HepG2 (cell line): ENCODE measurements at regions not wholly inside any gene's neighbourhood (a gene's known extent, or its start where the extent isn't known, plus 50 kb on each side); places are given as distances from the start of the nearest gene placed in this dataset.
A peak's percentile ranks its signal among the peaks of the same experiment; 100 is the strongest.

Experiments
- AKNA ChIP-seq: sonication (generic); formaldehyde crosslinking; IDR thresholded peaks from 2 replicates; pipeline ENCODE4 v1.4.0; 2020; ENCODE audit warnings: missing genetic modification reagents, borderline replicate concordance
- BATF2 ChIP-seq: sonication (generic); formaldehyde crosslinking; IDR thresholded peaks from 2 replicates; pipeline ENCODE4 v1.8.0; 2022; ENCODE audit warnings: mild to moderate bottlenecking, missing genetic modification reagents, moderate library complexity
- BHLHE40 ChIP-seq: IDR thresholded peaks from 2 replicates; pipeline ENCODE4 v1.6.1; 2011; ENCODE audit warnings: low read length, improper control_type of control experiment
- DNMT3B ChIP-seq: conservative IDR thresholded peaks from 2 replicates; pipeline ENCODE4 v1.6.1; 2016; ENCODE audit warnings: missing biosample characterization, control low read depth
- ELK4 ChIP-seq: sonication (generic); formaldehyde crosslinking; IDR thresholded peaks from 2 replicates; pipeline ENCODE4 v1.9.0; 2021; ENCODE audit warnings: missing genetic modification reagents, borderline replicate concordance
- ERF ChIP-seq: IDR thresholded peaks from 2 replicates; pipeline ENCODE4 v1.6.1; 2018; ENCODE audit warnings: missing biosample characterization, missing genetic modification reagents
- FLYWCH1 ChIP-seq: sonication (generic); formaldehyde crosslinking; IDR thresholded peaks from 2 replicates; pipeline ENCODE4 v1.8.1; 2023; ENCODE audit warnings: mild to moderate bottlenecking, missing genetic modification reagents
- IRF1 ChIP-seq: sonication (generic); formaldehyde crosslinking; IDR thresholded peaks from 2 replicates; pipeline ENCODE4 v1.4.0; 2020; ENCODE audit warnings: low read depth, mild to moderate bottlenecking, missing genetic modification reagents
- KDM5B ChIP-seq: sonication (generic); formaldehyde crosslinking; IDR thresholded peaks from 2 replicates; pipeline ENCODE4 v1.4.0; 2020; ENCODE audit warnings: missing genetic modification reagents, mild to moderate bottlenecking, borderline replicate concordance
- MXI1 ChIP-seq: IDR thresholded peaks from 3 replicates; pipeline ENCODE4 v1.6.1; 2012; ENCODE audit warnings: low read depth, low read length, inconsistent platforms, borderline replicate concordance
- WIZ ChIP-seq: sonication (generic); formaldehyde crosslinking; IDR thresholded peaks from 2 replicates; pipeline ENCODE4 v1.5.1; 2020; ENCODE audit warnings: mild to moderate bottlenecking, missing genetic modification reagents
- ZNF160 ChIP-seq: sonication (generic); formaldehyde crosslinking; IDR thresholded peaks from 2 replicates; pipeline ENCODE4 v1.8.0; 2022; ENCODE audit warnings: mild to moderate bottlenecking, inconsistent platforms, missing genetic modification reagents
- ZNF331 ChIP-seq: sonication (generic); formaldehyde crosslinking; IDR thresholded peaks from 2 replicates; pipeline ENCODE4 v1.4.0; 2020; ENCODE audit warnings: missing genetic modification reagents
- ZNF33A ChIP-seq: sonication (generic); formaldehyde crosslinking; IDR thresholded peaks from 2 replicates; pipeline ENCODE4 v1.5.1; 2020; ENCODE audit warnings: missing genetic modification reagents, mild to moderate bottlenecking, moderate library complexity, borderline replicate concordance
- ZNF44 ChIP-seq: sonication (generic); formaldehyde crosslinking; IDR thresholded peaks from 2 replicates; pipeline ENCODE4 v1.5.1; 2020; ENCODE audit warnings: mild to moderate bottlenecking, missing genetic modification reagents
- ZNF770 ChIP-seq: sonication (generic); formaldehyde crosslinking; IDR thresholded peaks from 2 replicates; pipeline ENCODE4 v1.5.0; 2020; ENCODE audit warnings: mild to moderate bottlenecking, missing genetic modification reagents
- ZNF777 ChIP-seq: sonication (generic); formaldehyde crosslinking; IDR thresholded peaks from 2 replicates; pipeline ENCODE4 v1.4.0; 2020; ENCODE audit warnings: missing genetic modification reagents
- ZNF788 ChIP-seq: sonication (generic); formaldehyde crosslinking; IDR thresholded peaks from 2 replicates; pipeline ENCODE4 v1.5.0; 2020; ENCODE audit warnings: mild to moderate bottlenecking, missing genetic modification reagents, borderline replicate concordance
- ZSCAN21 ChIP-seq: sonication (generic); formaldehyde crosslinking; IDR thresholded peaks from 2 replicates; pipeline ENCODE4 v1.8.0; 2022; ENCODE audit warnings: mild to moderate bottlenecking, missing genetic modification reagents, moderate library complexity, borderline replicate concordance

GRCh38 chr13:22848539-22849052 is 332.2 kb upstream of the SGCG start (continued):
- TF ChIP-seq KDM5B (peak; percentile 32; the same call in 1 of the 2 replicates), DNMT3B (CRISPR knock-in tag) (no peak), ELK4 (no peak), AKNA (CRISPR knock-in tag) (no peak), ZNF788 (CRISPR knock-in tag) (peak; percentile 71; the same call in 1 of the 2 replicates), ZNF44 (CRISPR knock-in tag) (no peak), WIZ (no peak), FLYWCH1 (CRISPR knock-in tag) (no peak), IRF1 (no peak), ZNF777 (CRISPR knock-in tag) (no peak), BHLHE40 (no peak), ERF (CRISPR knock-in tag) (no peak), ZSCAN21 (CRISPR knock-in tag) (no peak), ZNF770 (CRISPR knock-in tag) (no peak), BATF2 (CRISPR knock-in tag) (no peak), ZNF33A (CRISPR knock-in tag) (no peak), ZNF331 (CRISPR knock-in tag) (peak; percentile 51; the same call in 1 of the 2 replicates), MXI1 (no peak; the same call in 2 of the 3 replicates), ZNF160 (CRISPR knock-in tag) (no peak)
